ACHN (cell line): ENCODE measurements at regions not wholly inside any gene's neighbourhood (a gene's known extent, or its start where the extent isn't known, plus 50 kb on each side); places are given as distances from the start of the nearest gene placed in this dataset.
A peak's percentile ranks its signal among the peaks of the same experiment; 100 is the strongest.
"Not testable (repeated sequence)": the region's sequence is repeated elsewhere in the genome, so short reads cannot be mapped to it uniquely, and the experiment has no call there.

Experiments used
- DNase-seq: peaks from one replicate; pipeline ENCODE4 v3.0.0-alpha.2; 2015
- in situ Hi-C: cut with HindIII; loops from 2 replicates; pipeline ENCODE4 v1.10.0; 2017; ENCODE audit warnings: low sequenced_read_pairs, low pct_ligation_motif_present, low pct_unique_long_range_greater_than_20kb

- DNase-seq, result no peak
- in situ Hi-C loops, result no loop called here
Measured at GRCh38 chr4:147194604-147195003, 248.9 kb upstream of the TTC29 start.

GRCh38 chr4:147195386-147195785, 249.7 kb upstream of the TTC29 start:
- in situ Hi-C loops, result no loop called here
- no peak for DNase-seq

GRCh38 chr4:147198411-147199051, 252.9 kb upstream of the TTC29 start:
- in situ Hi-C loops, result no loop called here
- DNase-seq, result no peak

GRCh38 chr4:147201016-147201415, 255.4 kb upstream of the TTC29 start:
- in situ Hi-C loops, result no loop called here

GRCh38 chr4:147206807-147207206, 261.1 kb upstream of the TTC29 start:
- in situ Hi-C loops, result no loop called here
- DNase-seq, result no peak

More at GRCh38 chr4:147201016-147201415, 255.4 kb upstream of the TTC29 start:
- DNase-seq, result no peak

- DNase-seq, result no peak
- in situ Hi-C loops, result no loop called here
Measured at GRCh38 chr4:147207911-147208310, 262.2 kb upstream of the TTC29 start.

- in situ Hi-C loops, result no loop called here
- DNase-seq, result no peak
Measured at GRCh38 chr4:147217655-147218054, 263.2 kb upstream of the EDNRA start.

GRCh38 chr4:147219145-147219544, 261.8 kb upstream of the EDNRA start:
- no peak for DNase-seq
- in situ Hi-C loops, result no loop called here

GRCh38 chr4:147220833-147221232, 260.1 kb upstream of the EDNRA start:
- in situ Hi-C loops, result no loop called here
- no peak for DNase-seq

- no peak for DNase-seq
- in situ Hi-C loops, result no loop called here
Measured at GRCh38 chr4:147222906-147223305, 258.0 kb upstream of the EDNRA start.

- DNase-seq, result no peak
- in situ Hi-C loops, result no loop called here
Measured at GRCh38 chr4:147223576-147223975, 257.3 kb upstream of the EDNRA start.

- no peak for DNase-seq
- in situ Hi-C loops, result no loop called here
Measured at GRCh38 chr4:147236806-147237205, 244.1 kb upstream of the EDNRA start.

- no peak for DNase-seq
- in situ Hi-C loops, result no loop called here
Measured at GRCh38 chr4:147244786-147245185, 236.1 kb upstream of the EDNRA start.

- in situ Hi-C loops, result no loop called here
- DNase-seq, result no peak
Measured at GRCh38 chr4:147246096-147246495, 234.8 kb upstream of the EDNRA start.

GRCh38 chr4:147246528-147246927, 234.4 kb upstream of the EDNRA start:
- in situ Hi-C loops, DNase-seq: not testable (repeated sequence)

- in situ Hi-C loops, result no loop called here
Measured at GRCh38 chr4:147247579-147247978, 233.3 kb upstream of the EDNRA start.

GRCh38 chr4:147250062-147250461, 230.8 kb upstream of the EDNRA start:
- in situ Hi-C loops, result no loop called here
- no peak for DNase-seq

More at GRCh38 chr4:147247579-147247978, 233.3 kb upstream of the EDNRA start:
- DNase-seq, result peak; percentile 36

GRCh38 chr4:147255268-147255667, 225.6 kb upstream of the EDNRA start:
- DNase-seq, in situ Hi-C loops: not testable (repeated sequence)

GRCh38 chr4:147259271-147259670, 221.6 kb upstream of the EDNRA start:
- in situ Hi-C loops, DNase-seq: not testable (repeated sequence)

- in situ Hi-C loops, result no loop called here
Measured at GRCh38 chr4:147284256-147284835, 196.6 kb upstream of the EDNRA start.

More at GRCh38 chr4:147284256-147284835, 196.6 kb upstream of the EDNRA start:
- no peak for DNase-seq
